ENCODE measurements at regions not wholly inside any gene's neighbourhood (a gene's known extent, or its start where the extent isn't known, plus 50 kb on each side); places are given as distances from the start of the nearest gene placed in this dataset.

DNA sequence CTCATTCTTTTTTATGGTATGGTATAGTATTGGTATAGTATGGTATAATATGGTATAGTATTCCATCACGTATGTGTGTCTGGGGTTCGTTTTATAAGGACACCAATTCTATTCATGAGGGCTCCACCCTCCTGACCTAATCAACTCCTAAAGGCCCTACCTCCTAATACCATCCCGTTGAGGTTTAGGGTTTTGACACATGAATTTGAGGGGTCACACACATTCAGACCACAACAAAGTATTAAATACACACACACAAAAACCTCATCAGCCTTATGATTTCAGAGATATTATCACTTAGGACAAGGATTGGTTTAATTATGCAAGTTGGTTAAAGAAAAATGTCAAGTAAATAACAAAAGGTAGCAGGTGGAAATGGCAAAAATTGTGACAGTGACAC lies 54.1 kb upstream of the CHST11 start:
- no peak for TF ChIP-seq CTCF (conservative IDR thresholded peaks at IDR 0.05 in 1 of 2, IDR thresholded peaks at IDR 0.05 in 1 of 2; ENCODE audit: extremely low read depth in 1 of 2, insufficient read depth in 1 of 2, low read depth in 1 of 2, low read length in 2 of 2)
- no peak for TF ChIP-seq EZH2 (IDR thresholded peaks at IDR 0.05; ENCODE audit: borderline replicate concordance, low read length)
